AG04450 (cell line): ENCODE measurements at regions not wholly inside any gene's neighbourhood (a gene's known extent, or its start where the extent isn't known, plus 50 kb on each side); places are given as distances from the start of the nearest gene placed in this dataset.

Experiments used
- CTCF ChIA-PET: fragments of 300-600, 350-600 bp; formaldehyde crosslinking; extraction: SDS; loops from one replicate; lab custom pipeline; 2022; ENCODE audit warnings: antibody characterized with exemption, inconsistent platforms; lab: Charles Lee
- POLR2A ChIA-PET: fragments of 350-600 bp; formaldehyde crosslinking; extraction: SDS; loops from one replicate; lab custom pipeline; 2021; ENCODE audit warnings: antibody characterized with exemption, inconsistent platforms; lab: Yijun Ruan, JAX
- DNase-seq: peaks from one replicate; pipeline ENCODE4 v3.0.0-alpha.2; 2011; ENCODE audit warnings: low read depth, low spot score
- H3K27ac ChIP-seq: one replicate; pipeline ENCODE4 v1.5.1; 2012; ENCODE audit warnings: low read depth, low read length, control low read depth
- H3K27me3 ChIP-seq: one replicate; pipeline ENCODE4 v1.6.0; 2012; ENCODE audit warnings: low read length; ENCODE audit not compliant: control insufficient read depth, insufficient read depth
- H3K4me3 ChIP-seq: 2 replicates; pipeline ENCODE4 v1.5.1; 2011; ENCODE audit warnings: mild to moderate bottlenecking, low read depth, low read length, control low read depth
- H3K9me3 ChIP-seq: 2 replicates; pipeline ENCODE4 v1.5.1; 2012; ENCODE audit warnings: low read length; ENCODE audit not compliant: control insufficient read depth, insufficient read depth
- CTCF ChIP-seq: IDR thresholded peaks from 2 replicates; pipeline ENCODE4 v1.5.1; 2011; ENCODE audit warnings: low read depth, low read length, control low read depth, inconsistent platforms

- H3K4me3 ChIP-seq: no peak overlapping the region
- TF ChIP-seq CTCF: no peak
- no peak for DNase-seq
- H3K27me3 ChIP-seq: no peaks in the 10 kb centered on the region
- no peaks in the 10 kb centered on the region; the same call in 1 of the 2 replicates for H3K9me3 ChIP-seq
- no peak overlapping the region for H3K27ac ChIP-seq
- CTCF ChIA-PET: no interaction called here
- POLR2A ChIA-PET: no interaction called here
Observed at GRCh38 chr5:130957151-130957550, 207.9 kb downstream of the HINT1 start.

GRCh38 chr5:130955041-130955440 is 210.0 kb downstream of the HINT1 start:
- POLR2A ChIA-PET: no interaction called here
- no peaks in the 10 kb centered on the region; the same call in 1 of the 2 replicates for H3K9me3 ChIP-seq
- H3K27me3 ChIP-seq: no peaks in the 10 kb centered on the region
- CTCF ChIA-PET: no interaction called here
- no peak for TF ChIP-seq CTCF
- DNase-seq: no peak
- no peak overlapping the region for H3K4me3 ChIP-seq
- no peak overlapping the region for H3K27ac ChIP-seq

GRCh38 chr5:130954336-130954735 is 210.7 kb downstream of the HINT1 start:
- no peaks in the 10 kb centered on the region; the same call in 1 of the 2 replicates for H3K9me3 ChIP-seq
- no peak overlapping the region for H3K4me3 ChIP-seq
- H3K27me3 ChIP-seq: no peaks in the 10 kb centered on the region
- CTCF ChIA-PET: no interaction called here
- no peak for DNase-seq
- POLR2A ChIA-PET: no interaction called here
- no peak overlapping the region for H3K27ac ChIP-seq
- TF ChIP-seq CTCF: no peak

- Histone ChIP-seq H3K27me3 (no peaks in the 10 kb centered on the region), H3K4me3 (no peak overlapping the region), H3K27ac (no peak overlapping the region), H3K9me3 (no peaks in the 10 kb centered on the region)
- ChIA-PET POLR2A (no interaction called here), CTCF (no interaction called here)
- no peak for TF ChIP-seq CTCF
- DNase-seq: no peak
Observed at GRCh38 chr5:130939059-130939458, 226.0 kb downstream of the HINT1 start.

- no peaks in the 10 kb centered on the region for H3K9me3 ChIP-seq
- ChIA-PET POLR2A (no interaction called here), CTCF (no interaction called here)
- H3K27me3 ChIP-seq: no peaks in the 10 kb centered on the region
- H3K4me3 ChIP-seq: no peak overlapping the region
- TF ChIP-seq CTCF: no peak
- no peak overlapping the region for H3K27ac ChIP-seq
- DNase-seq: no peak
Observed at GRCh38 chr5:130937046-130937445, 228.0 kb downstream of the HINT1 start.
